Gastrocnemius medialis (tissue), 4 donors: ENCODE measurements at regions not wholly inside any gene's neighbourhood (a gene's known extent, or its start where the extent isn't known, plus 50 kb on each side); places are given as distances from the start of the nearest gene placed in this dataset.
"Not testable (repeated sequence)": the region's sequence is repeated elsewhere in the genome, so short reads cannot be mapped to it uniquely, and the experiment has no call there.

ENCODE experiments used
- ATAC-seq, 2 donors: fragments of 150-250 bp; one replicate each; pipeline ENCODE4 v1.9.1; 2016
- DNase-seq, 2 donors: peaks; one replicate each; pipeline ENCODE4 v3.0.0-alpha.2; 2019
- H3K27ac ChIP-seq, 4 donors: fragments of 200-600 bp; sonication (generic); 1 replicate in 1 of 4; 2 replicates in 3 of 4; pipeline ENCODE4 v1.5.1; 2016 to 2018; ENCODE audit warnings: mild to moderate bottlenecking in 2 of 4, moderate library complexity in 1 of 4
- H3K27me3 ChIP-seq, 3 donors: fragments of 200-600 bp; sonication (generic) in 2 of 3; 1 replicate in 1 of 3; 2 replicates in 2 of 3; pipeline versions ENCODE4 v1.5.1 to v1.6.0; 2016 to 2019; ENCODE audit warnings: mild to moderate bottlenecking in 1 of 3, moderate library complexity in 1 of 3
- H3K36me3 ChIP-seq, 2 donors: fragments of 200-600 bp; sonication (generic) in 1 of 2; one replicate each; pipeline ENCODE4 v1.5.1; 2017 to 2018
- H3K4me1 ChIP-seq, 2 donors: fragments of 200-600 bp; sonication (generic) in 1 of 2; one replicate each; pipeline ENCODE4 v1.5.1; 2016 to 2017; ENCODE audit warnings: mild to moderate bottlenecking in 2 of 2
- H3K4me3 ChIP-seq, 4 donors: fragments of 200-600 bp; sonication (generic) in 3 of 4; 1 replicate in 1 of 4; 2 replicates in 3 of 4; pipeline ENCODE4 v1.5.1; 2016 to 2019; ENCODE audit warnings: mild to moderate bottlenecking in 2 of 4
- H3K9me3 ChIP-seq, 3 donors: fragments of 200-600 bp; sonication (generic) in 2 of 3; 1 replicate in 1 of 3; 2 replicates in 2 of 3; pipeline ENCODE4 v1.5.1; 2016 to 2019
- CTCF ChIP-seq, 5 experiments: fragments of 450-650 bp in 3 of 5; fragments of 200-600 bp in 2 of 5; sonication (generic) in 2 of 5; IDR thresholded peaks in 4 of 5; conservative IDR thresholded peaks in 1 of 5; 1 replicate in 4 of 5; 2 replicates in 1 of 5; pipeline ENCODE4 v1.5.1; 2016 to 2019; ENCODE audit warnings: antibody characterized with exemption in 5 of 5, mild to moderate bottlenecking in 3 of 5, moderate library complexity in 3 of 5
- POLR2A ChIP-seq, 2 donors: fragments of 450-650 bp; IDR thresholded peaks; one replicate each; pipeline ENCODE4 v1.6.1; 2017; ENCODE audit warnings: antibody characterized with exemption in 2 of 2, mild to moderate bottlenecking in 2 of 2, moderate library complexity in 2 of 2
- in situ Hi-C, 4 donors: fragments of 200-750 bp; cut with MboI; loops; one replicate each; pipeline versions ENCODE4 v1.15.0 to v1.8.0; 2017; ENCODE audit warnings: low sequenced_read_pairs in 4 of 4
- intact Hi-C: fragments of 100-400 bp; cut with DNase I; formaldehyde crosslinking; loops from one replicate; pipeline ENCODE4 v1.15.1; 2023; ENCODE audit warnings: low total_unique reads

- no peak for DNase-seq
- in situ Hi-C loops, result no loop called here
- no peak for TF ChIP-seq POLR2A (IDR thresholded peaks at IDR 0.05)
- no peak for TF ChIP-seq CTCF (IDR thresholded peaks at IDR 0.05 in 4 of 5, conservative IDR thresholded peaks at IDR 0.05 in 1 of 5)
Measured at GRCh38 chr12:20150835-20151422, 217.4 kb upstream of the PDE3A start.

DNA sequence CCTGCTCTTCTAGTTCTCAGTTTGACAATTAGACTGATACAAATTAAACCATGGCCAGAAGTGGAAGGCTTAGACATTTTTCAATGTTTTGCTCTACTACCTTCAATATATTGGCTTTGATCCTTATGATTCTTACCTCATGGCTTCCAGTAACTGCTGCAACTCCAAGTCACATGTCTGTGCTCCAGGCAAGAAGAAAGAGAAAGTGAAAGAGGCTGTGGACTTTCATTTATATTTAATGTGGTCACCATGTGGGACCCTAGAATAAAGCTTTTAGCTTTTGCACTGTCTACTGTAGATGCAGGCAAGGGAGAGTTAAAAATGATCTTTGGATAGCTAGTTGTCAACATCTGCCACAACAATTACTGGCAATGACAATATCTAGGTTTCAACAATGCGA lies 214.3 kb upstream of the PDE3A start:
- Histone ChIP-seq H3K27ac (no peak overlapping the region), H3K27me3 (no peaks in the 10 kb centered on the region), H3K4me3 (no peak overlapping the region), H3K9me3 (no peaks in the 10 kb centered on the region), H3K36me3 (no peaks in the 10 kb centered on the region), H3K4me1 (no peaks in the 10 kb centered on the region)
- no peak for ATAC-seq
- in situ Hi-C loops (no loop called here), intact Hi-C loops (no loop called here)
- DNase-seq, result no peak
- TF ChIP-seq CTCF (IDR thresholded peaks at IDR 0.05 in 4 of 5, conservative IDR thresholded peaks at IDR 0.05 in 1 of 5) (no peak), POLR2A (IDR thresholded peaks at IDR 0.05) (no peak)

More at GRCh38 chr12:20150835-20151422, 217.4 kb upstream of the PDE3A start:
- H3K9me3 ChIP-seq, result no peaks in the 10 kb centered on the region
- H3K36me3 ChIP-seq, result no peaks in the 10 kb centered on the region
- H3K4me1 ChIP-seq, result no peaks in the 10 kb centered on the region
- H3K27me3 ChIP-seq, result no peaks in the 10 kb centered on the region
- no peak overlapping the region for H3K4me3 ChIP-seq
- intact Hi-C loops, result no loop called here
- H3K27ac ChIP-seq, result no peak overlapping the region
- ATAC-seq, result no peak

DNA sequence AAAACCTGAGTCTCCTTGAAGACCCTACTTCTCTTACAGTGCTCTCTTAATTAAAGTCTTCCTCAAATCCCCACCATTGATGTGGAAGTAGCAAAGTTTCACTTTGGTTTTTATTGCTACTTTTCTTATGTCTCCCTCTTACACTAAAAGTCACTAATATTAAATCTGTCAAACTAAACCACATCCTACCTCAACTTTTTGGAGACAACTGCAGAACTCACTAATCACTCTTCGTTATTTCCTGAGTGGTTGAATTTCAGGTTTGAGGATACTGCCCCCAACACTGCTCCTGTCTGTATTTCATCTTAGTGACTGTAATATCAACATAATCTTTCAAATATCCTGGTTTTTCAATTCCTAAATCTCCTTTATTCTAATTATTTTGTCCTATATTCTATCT lies 213.0 kb upstream of the PDE3A start:
- TF ChIP-seq POLR2A (IDR thresholded peaks at IDR 0.05) (no peak), CTCF (IDR thresholded peaks at IDR 0.05 in 4 of 5, conservative IDR thresholded peaks at IDR 0.05 in 1 of 5) (no peak)
- Histone ChIP-seq H3K9me3 (no peaks in the 10 kb centered on the region), H3K27me3 (no peaks in the 10 kb centered on the region), H3K36me3 (no peaks in the 10 kb centered on the region), H3K4me3 (no peak overlapping the region), H3K27ac (no peak overlapping the region), H3K4me1 (no peaks in the 10 kb centered on the region)
- intact Hi-C loops (no loop called here), in situ Hi-C loops (no loop called here)
- DNase-seq, result no peak
- ATAC-seq, result no peak

- H3K4me1 ChIP-seq, intact Hi-C loops, H3K9me3 ChIP-seq, ATAC-seq, in situ Hi-C loops, H3K4me3 ChIP-seq, H3K36me3 ChIP-seq, H3K27me3 ChIP-seq, H3K27ac ChIP-seq, DNase-seq: not testable (repeated sequence)
Measured at GRCh38 chr12:20160899-20161298, 207.4 kb upstream of the PDE3A start.

GRCh38 chr12:20174528-20175175 lies 193.7 kb upstream of the PDE3A start:
- DNase-seq (no peak), ATAC-seq (no peak)
- in situ Hi-C loops (no loop called here), intact Hi-C loops (no loop called here)
- no peak overlapping the region for H3K27ac ChIP-seq
- no peak overlapping the region for H3K4me3 ChIP-seq
- no peaks in the 10 kb centered on the region for H3K9me3 ChIP-seq
- TF ChIP-seq POLR2A (IDR thresholded peaks at IDR 0.05) (no peak), CTCF (IDR thresholded peaks at IDR 0.05 in 4 of 5, conservative IDR thresholded peaks at IDR 0.05 in 1 of 5) (no peak)
- no peaks in the 10 kb centered on the region for H3K36me3 ChIP-seq
- H3K27me3 ChIP-seq, result no peaks in the 10 kb centered on the region
- H3K4me1 ChIP-seq, result no peaks in the 10 kb centered on the region
